GM12874 (cell line): ENCODE measurements at regions not wholly inside any gene's neighbourhood (a gene's known extent, or its start where the extent isn't known, plus 50 kb on each side); places are given as distances from the start of the nearest gene placed in this dataset.

Source experiments
- CTCF ChIP-seq: IDR thresholded peaks from 2 replicates; pipeline ENCODE4 v1.5.1; 2011; ENCODE audit warnings: low read depth, mild to moderate bottlenecking, control low read depth, low read length, moderate library complexity; ENCODE audit not compliant: insufficient read depth

- no peak for TF ChIP-seq CTCF
Measured at GRCh38 chr9:12516031-12516430, 177.2 kb upstream of the TYRP1 start.

- TF ChIP-seq CTCF: no peak
Measured at GRCh38 chr9:12516573-12516972, 176.6 kb upstream of the TYRP1 start.

GRCh38 chr9:12538842-12539579 lies 154.2 kb upstream of the TYRP1 start:
- TF ChIP-seq CTCF: no peak

- no peak for TF ChIP-seq CTCF
Measured at GRCh38 chr9:12539580-12539975, 153.6 kb upstream of the TYRP1 start.

- TF ChIP-seq CTCF: no peak
Measured at GRCh38 chr9:12544700-12545099, 148.5 kb upstream of the TYRP1 start.

- no peak for TF ChIP-seq CTCF
Measured at GRCh38 chr9:12554636-12555035, 138.5 kb upstream of the TYRP1 start.

GRCh38 chr9:12566404-12567090 lies 126.6 kb upstream of the TYRP1 start:
- TF ChIP-seq CTCF: no peak
